ENCODE measurements at regions not wholly inside any gene's neighbourhood (a gene's known extent, or its start where the extent isn't known, plus 50 kb on each side); places are given as distances from the start of the nearest gene placed in this dataset.

DNA sequence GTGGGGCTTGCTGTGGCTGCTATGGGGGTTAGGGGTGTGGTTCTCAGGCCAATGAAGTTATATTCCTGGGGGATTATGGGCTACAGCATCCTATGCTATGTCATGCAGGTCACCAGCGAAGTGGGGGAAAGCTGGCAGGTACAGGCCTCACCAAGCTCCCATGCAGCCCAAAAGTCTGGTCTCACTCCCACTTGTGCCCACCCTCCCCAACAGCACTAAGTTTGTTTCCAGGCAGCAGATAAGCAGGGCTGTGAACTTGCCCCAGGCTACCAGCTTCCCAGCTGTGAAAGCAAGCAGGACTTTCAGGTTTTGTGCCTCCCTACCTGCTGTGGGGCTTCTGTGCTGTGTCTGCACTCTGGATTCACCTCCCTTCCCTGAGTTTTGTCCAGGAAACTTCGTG, 469.7 kb downstream of the CPS1 start:
- no peak for TF ChIP-seq HDGF (IDR thresholded peaks at IDR 0.05; ENCODE audit: borderline replicate concordance)
- TF ChIP-seq PKNOX1 (IDR thresholded peaks at IDR 0.05): no peak
- TF ChIP-seq ARNT (IDR thresholded peaks at IDR 0.05): no peak
- no peak for TF ChIP-seq SUZ12 (IDR thresholded peaks at IDR 0.05)
- no peak for TF ChIP-seq BHLHE40 (IDR thresholded peaks at IDR 0.05; ENCODE audit: borderline replicate concordance)
